ENCODE measurements at regions not wholly inside any gene's neighbourhood (a gene's known extent, or its start where the extent isn't known, plus 50 kb on each side); places are given as distances from the start of the nearest gene placed in this dataset.

GRCh38 chr5:110150199-110150598, 460.5 kb downstream of the MAN2A1 start:
- DNase-seq, result no peak

GRCh38 chr5:110159202-110159601, 469.5 kb downstream of the MAN2A1 start:
- no peak for DNase-seq

GRCh38 chr5:110161162-110161561, 471.4 kb downstream of the MAN2A1 start:
- DNase-seq, result no peak

GRCh38 chr5:110165366-110165765, 475.6 kb downstream of the MAN2A1 start:
- no peak for DNase-seq

- no peak for DNase-seq
Observed at GRCh38 chr5:110167384-110167783, 477.7 kb downstream of the MAN2A1 start.

GRCh38 chr5:110169461-110169860, 479.7 kb downstream of the MAN2A1 start:
- no peak for DNase-seq

DNA sequence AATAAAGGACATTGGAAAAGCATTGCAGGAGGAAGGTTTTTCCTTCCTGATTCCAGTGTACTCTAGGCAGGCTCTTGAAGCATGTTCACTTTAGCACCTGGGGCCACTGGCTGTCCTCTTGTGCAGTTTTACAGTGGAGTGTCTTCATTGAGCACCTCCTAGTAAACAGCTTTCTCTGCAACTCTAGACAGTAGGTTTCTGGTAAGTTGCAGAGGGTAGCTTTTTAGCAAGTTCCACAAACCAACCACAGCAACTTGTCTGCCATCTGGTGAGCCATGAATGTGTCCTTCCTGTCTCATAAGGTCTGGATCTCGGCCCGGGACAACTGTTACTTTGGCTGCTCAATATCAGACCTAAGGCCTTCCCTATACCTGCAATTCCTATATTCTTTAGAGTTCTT, 488.0 kb downstream of the MAN2A1 start:
- DNase-seq, result no peak

DNA sequence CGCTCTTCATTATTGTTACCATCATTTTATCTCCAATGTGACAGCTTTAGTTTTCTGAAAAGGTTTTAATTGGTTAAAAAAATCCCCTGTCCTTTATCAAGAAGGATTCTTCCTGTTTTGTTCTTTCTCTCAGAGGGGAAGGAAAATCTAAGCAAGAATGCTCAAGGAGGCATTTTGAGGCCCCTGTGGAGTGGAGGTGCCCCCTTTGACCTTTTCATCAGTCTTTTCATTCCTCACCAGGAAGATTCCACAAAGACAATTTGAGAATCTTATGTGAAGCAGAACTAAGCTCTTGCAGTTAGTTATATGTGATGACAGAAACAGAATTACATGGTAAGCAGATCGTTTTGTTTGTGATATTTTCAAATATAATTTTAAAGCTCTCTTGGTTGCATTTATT, 489.6 kb downstream of the MAN2A1 start:
- no peak for DNase-seq

- no peak for DNase-seq
Observed at GRCh38 chr5:110194191-110194590, 504.5 kb downstream of the MAN2A1 start.

DNA sequence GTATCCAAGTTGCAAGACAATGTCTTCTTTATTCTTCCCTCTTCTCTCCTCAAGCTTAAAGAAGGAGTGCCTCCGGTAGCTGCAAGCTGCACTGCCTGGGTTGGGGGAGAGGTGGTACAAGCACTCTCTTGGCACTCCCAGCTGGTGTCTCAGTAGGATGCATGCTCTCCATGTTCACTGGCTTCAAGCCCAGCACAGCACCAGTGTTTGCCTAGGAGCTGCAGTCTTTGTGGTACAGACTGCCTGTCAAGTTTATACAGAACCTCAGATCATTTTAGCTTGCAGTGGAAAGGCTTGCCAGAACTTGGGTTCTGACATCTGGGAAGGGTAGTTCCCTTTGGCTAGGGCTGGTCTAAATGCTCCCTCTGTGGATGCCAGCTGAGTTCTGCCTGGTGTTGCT, 505.6 kb downstream of the MAN2A1 start:
- no peak for DNase-seq

GRCh38 chr5:110201791-110202190, 512.1 kb downstream of the MAN2A1 start:
- DNase-seq, result no peak

DNA sequence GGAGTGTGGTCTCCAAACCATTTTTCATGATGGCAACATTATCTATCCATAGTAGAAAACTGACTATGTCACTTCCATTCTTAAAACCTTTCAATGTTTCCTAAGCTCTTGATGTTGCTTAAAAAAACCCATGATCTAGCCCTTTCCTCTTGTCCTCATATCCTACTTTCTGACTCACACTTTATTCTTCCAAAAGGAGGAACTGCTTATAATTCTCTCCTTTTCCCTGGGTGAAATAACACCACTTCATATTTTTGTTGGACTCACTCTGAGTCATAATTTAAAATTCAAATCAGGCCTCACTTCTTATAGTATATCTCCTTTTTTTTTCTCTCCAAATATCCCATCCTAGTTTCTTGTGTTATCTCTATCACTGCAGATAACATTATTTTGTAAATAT, 513.9 kb downstream of the MAN2A1 start:
- DNase-seq, result no peak

DNA sequence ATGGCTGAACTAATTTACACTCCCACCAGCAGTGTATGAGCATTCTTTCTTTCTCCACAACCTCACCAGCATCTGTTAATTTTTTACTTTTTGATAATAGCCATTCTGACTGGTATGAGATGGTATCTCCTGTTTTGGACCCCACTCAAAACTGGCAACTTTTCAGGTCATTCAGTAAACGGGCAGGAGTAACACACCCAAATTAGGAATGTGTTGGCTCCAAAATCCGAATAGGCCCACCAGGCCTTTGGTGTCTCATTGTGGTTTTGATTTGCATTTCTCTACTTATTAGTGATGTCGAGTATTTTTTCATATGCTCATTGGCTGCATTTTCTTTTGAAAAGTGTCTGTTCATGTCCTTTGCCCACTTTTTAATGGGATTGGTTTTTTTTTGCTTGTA, 517.1 kb downstream of the TMEM232 start:
- no peak for DNase-seq

DNA sequence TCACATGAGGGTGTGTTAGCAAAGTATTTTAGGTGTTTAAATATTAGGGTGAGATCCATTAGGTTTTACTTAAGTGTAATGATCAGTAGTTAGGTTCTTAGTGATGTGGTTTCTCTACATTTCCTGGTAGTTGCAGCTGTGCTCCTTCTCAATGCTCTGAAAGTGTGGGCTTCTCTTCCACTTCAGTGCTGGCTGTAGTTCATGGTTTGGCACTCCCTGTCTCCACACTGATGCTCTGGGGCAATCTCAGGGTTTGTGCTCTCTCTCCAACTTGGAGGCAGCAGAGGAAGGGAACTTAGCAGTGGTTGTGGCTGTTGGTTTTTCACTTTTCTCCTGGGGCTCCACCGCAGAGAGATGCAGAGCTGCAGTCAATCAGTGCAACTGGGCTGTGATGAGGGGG, 507.5 kb downstream of the TMEM232 start:
- no peak for DNase-seq

DNA sequence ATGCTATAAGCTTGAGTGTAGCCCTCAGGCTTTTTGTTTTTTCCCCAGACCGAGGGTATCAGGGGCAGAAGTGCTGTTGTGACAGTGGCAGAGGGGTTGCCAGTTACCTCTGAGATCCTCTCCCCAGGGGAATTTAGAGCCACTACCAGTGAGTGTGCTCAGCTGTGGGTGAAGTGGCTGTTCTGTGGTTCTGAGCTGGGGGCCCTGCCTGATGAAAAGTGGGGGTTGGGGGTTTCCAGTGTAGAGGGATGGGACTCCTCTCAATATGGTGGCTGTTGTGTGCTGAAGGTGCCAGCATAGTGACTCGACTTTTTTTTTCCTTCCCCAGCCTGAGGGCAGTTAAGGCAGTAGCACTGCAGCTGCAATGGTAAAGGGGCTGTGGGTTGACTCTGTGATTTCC, 506.7 kb downstream of the TMEM232 start:
- DNase-seq, result no peak

DNA sequence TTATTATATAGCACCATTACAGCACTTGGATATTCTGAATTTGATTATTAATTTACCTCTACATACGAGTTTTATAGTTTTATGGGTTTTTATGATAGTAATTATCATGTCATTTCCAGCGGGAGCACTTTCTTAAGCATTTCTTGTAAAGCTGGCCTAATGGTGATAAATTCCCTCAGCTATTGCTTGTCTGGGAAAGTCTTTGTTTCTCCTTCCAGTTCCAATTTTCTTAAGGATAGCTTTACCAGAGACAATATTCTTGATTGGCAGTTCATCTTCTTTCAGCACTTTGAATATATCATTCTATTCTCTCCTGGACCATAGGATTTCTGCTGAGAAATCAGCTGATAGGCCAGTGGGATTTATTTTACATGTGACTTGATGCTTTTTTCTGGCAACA, 505.4 kb downstream of the TMEM232 start:
- DNase-seq, result no peak

DNA sequence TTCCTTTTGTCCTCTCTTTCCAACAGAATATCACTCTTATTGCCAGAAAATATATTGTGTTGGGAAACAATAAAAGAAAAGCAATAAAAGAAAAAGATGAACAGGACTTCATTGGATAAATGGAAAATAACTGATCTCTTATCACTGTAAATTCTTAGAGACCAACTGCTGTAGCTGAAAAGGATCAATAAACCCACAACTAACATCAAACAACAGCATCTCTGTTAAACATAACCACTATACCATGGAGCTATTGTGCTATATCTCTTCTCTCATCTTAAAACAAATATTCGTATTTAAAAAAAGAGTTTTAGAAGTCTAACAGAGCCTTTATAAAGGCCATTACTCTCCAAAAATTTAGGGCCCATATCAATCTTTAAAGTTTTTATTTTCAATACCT, 502.4 kb downstream of the TMEM232 start:
- DNase-seq, result no peak

- no peak for DNase-seq
Observed at GRCh38 chr5:110225949-110226348, 500.5 kb downstream of the TMEM232 start.

- DNase-seq, result no peak
Observed at GRCh38 chr5:110239786-110240185, 486.7 kb downstream of the TMEM232 start.

DNA sequence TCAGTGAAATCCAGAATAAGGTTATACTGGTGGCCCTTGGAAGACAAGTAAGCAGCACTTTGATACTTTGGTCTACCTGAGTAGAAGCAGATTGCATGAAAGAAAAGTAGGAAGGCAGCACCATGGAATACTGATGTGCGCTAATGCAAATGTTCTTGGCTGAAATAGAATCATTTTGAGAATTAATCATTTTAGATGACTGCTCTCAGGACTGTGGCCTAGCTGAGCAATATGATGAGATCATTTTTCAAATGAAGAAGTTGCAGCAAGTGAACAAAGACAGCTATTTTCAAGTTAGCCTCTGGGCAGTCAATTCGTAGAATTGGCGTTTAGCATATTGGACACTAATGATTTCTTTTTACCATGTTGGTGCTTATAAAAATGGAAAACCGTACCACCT, 483.5 kb downstream of the TMEM232 start:
- no peak for DNase-seq

GRCh38 chr5:110248921-110249320, 477.6 kb downstream of the TMEM232 start:
- DNase-seq, result no peak

- no peak for DNase-seq
Observed at GRCh38 chr5:110250355-110250754, 476.1 kb downstream of the TMEM232 start.

DNA sequence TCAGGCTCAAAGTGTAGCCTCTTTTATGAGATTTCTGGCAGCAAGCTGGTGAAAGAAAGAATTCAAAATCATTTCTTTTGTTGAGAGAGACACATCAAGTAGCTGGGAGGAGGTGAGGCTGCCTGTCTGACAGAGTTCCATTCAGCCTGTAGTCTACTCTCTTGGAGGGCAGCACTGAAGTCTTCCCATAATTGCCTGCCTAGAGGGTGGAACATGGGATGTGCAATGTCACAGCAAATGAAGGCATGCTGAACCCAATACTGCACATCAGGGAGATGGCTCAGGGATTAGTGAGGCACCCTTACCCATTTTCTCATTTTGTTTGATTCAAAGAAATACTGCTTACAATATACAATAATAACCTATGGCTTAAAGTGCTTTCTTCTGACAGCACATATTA, 475.7 kb downstream of the TMEM232 start:
- no peak for DNase-seq

DNA sequence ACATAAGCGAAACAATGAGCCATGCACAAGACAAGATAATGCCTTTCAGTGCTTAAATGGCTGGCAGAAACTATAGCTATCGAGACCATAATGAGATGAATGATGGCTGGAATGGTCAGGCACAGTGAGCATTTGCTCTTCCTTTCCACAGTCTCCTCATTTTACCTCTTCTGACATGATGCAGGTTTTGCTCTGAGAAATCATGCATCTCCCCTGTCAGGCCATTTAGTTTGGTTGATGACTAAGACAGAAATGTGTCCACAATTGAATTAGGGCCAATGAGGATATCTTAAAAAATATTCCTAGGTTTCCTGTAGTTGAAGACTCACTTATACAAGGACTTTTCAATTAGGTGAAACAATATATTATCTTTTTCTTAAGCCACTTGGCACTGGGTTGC, 475.1 kb downstream of the TMEM232 start:
- DNase-seq, result no peak

DNA sequence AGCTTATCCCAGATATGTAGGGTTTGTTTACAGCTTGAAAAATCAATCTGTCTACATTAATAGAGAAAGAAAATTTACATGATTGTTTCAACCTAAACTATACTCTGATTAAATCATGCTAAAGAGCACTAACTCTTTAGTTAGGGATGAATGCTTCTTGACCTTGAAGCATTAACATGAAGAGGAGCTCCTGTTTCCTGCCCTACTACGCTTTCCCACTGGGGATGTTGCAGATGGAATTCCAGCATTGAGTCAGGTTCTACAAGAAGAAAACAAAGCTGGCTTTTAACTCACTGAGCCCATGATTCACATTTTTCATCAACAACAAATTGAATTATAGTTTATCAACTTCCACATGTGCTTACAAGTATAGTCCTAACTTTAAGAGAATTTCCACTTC, 471.3 kb downstream of the TMEM232 start:
- no peak for DNase-seq

- no peak for DNase-seq
Observed at GRCh38 chr5:110256298-110256697, 470.2 kb downstream of the TMEM232 start.

All from stimulated activated CD4-positive, alpha-beta T cell treated with anti-CD3 and anti-CD28 coated beads, Interleukin-2, amount 100 ng/mL, for 48 hours (primary cell).